ENCODE measurements at regions not wholly inside any gene's neighbourhood (a gene's known extent, or its start where the extent isn't known, plus 50 kb on each side); places are given as distances from the start of the nearest gene placed in this dataset.
"Not testable (repeated sequence)": the region's sequence is repeated elsewhere in the genome, so short reads cannot be mapped to it uniquely, and the experiment has no call there.

- DNase-seq (ENCODE audit: extremely low read depth in 1 of 11, low read depth in 9 of 11, low spot score in 4 of 11), result not testable (repeated sequence)
These were observed 627.6 kb upstream of the PCDH7 start for GRCh38 chr4:30092420-30093128.

GRCh38 chr4:30094887-30095286 lies 625.3 kb upstream of the PCDH7 start:
- DNase-seq (ENCODE audit: extremely low read depth in 1 of 11, low read depth in 9 of 11, low spot score in 4 of 11), result no peak

- no peak for DNase-seq (ENCODE audit: extremely low read depth in 1 of 11, low read depth in 9 of 11, low spot score in 4 of 11)
These were observed 616.7 kb upstream of the PCDH7 start for GRCh38 chr4:30103455-30103854.

GRCh38 chr4:30116401-30116800 lies 603.8 kb upstream of the PCDH7 start:
- DNase-seq (ENCODE audit: extremely low read depth in 1 of 11, low read depth in 9 of 11, low spot score in 4 of 11), result no peak

GRCh38 chr4:30117433-30117832 lies 602.7 kb upstream of the PCDH7 start:
- no peak for DNase-seq (ENCODE audit: extremely low read depth in 1 of 11, low read depth in 9 of 11, low spot score in 4 of 11)

GRCh38 chr4:30122711-30123110 lies 597.5 kb upstream of the PCDH7 start:
- DNase-seq (ENCODE audit: extremely low read depth in 1 of 11, low read depth in 9 of 11, low spot score in 4 of 11), result no peak

- DNase-seq (ENCODE audit: extremely low read depth in 1 of 11, low read depth in 9 of 11, low spot score in 4 of 11), result not testable (repeated sequence)
These were observed 595.5 kb upstream of the PCDH7 start for GRCh38 chr4:30124621-30125020.

GRCh38 chr4:30125868-30126267 lies 594.3 kb upstream of the PCDH7 start:
- no peak for DNase-seq (ENCODE audit: extremely low read depth in 1 of 11, low read depth in 9 of 11, low spot score in 4 of 11)

GRCh38 chr4:30126351-30126750 lies 593.8 kb upstream of the PCDH7 start:
- no peak for DNase-seq (ENCODE audit: extremely low read depth in 1 of 11, low read depth in 9 of 11, low spot score in 4 of 11)

- DNase-seq (ENCODE audit: extremely low read depth in 1 of 11, low read depth in 9 of 11, low spot score in 4 of 11), result not testable (repeated sequence)
These were observed 571.3 kb upstream of the PCDH7 start for GRCh38 chr4:30148828-30149227.

GRCh38 chr4:30149539-30149938 lies 570.6 kb upstream of the PCDH7 start:
- not testable (repeated sequence) for DNase-seq (ENCODE audit: extremely low read depth in 1 of 11, low read depth in 9 of 11, low spot score in 4 of 11)

GRCh38 chr4:30153427-30153826 lies 566.7 kb upstream of the PCDH7 start:
- no peak for DNase-seq (ENCODE audit: extremely low read depth in 1 of 11, low read depth in 9 of 11, low spot score in 4 of 11)

- DNase-seq (ENCODE audit: extremely low read depth in 1 of 11, low read depth in 9 of 11, low spot score in 4 of 11), result no peak
These were observed 560.0 kb upstream of the PCDH7 start for GRCh38 chr4:30160140-30160539.

GRCh38 chr4:30172416-30172815 lies 547.8 kb upstream of the PCDH7 start:
- DNase-seq (ENCODE audit: extremely low read depth in 1 of 11, low read depth in 9 of 11, low spot score in 4 of 11), result no peak

- no peak for DNase-seq (ENCODE audit: extremely low read depth in 1 of 11, low read depth in 9 of 11, low spot score in 4 of 11)
These were observed 538.7 kb upstream of the PCDH7 start for GRCh38 chr4:30181512-30181911.

GRCh38 chr4:30181918-30182317 lies 538.3 kb upstream of the PCDH7 start:
- no peak for DNase-seq (ENCODE audit: extremely low read depth in 1 of 11, low read depth in 9 of 11, low spot score in 4 of 11)

GRCh38 chr4:30182786-30183185 lies 537.4 kb upstream of the PCDH7 start:
- no peak for DNase-seq (ENCODE audit: extremely low read depth in 1 of 11, low read depth in 9 of 11, low spot score in 4 of 11)

GRCh38 chr4:30191902-30192301 lies 528.3 kb upstream of the PCDH7 start:
- DNase-seq (ENCODE audit: extremely low read depth in 1 of 11, low read depth in 9 of 11, low spot score in 4 of 11), result no peak

- no peak for DNase-seq (ENCODE audit: extremely low read depth in 1 of 11, low read depth in 9 of 11, low spot score in 4 of 11)
These were observed 512.8 kb upstream of the PCDH7 start for GRCh38 chr4:30207389-30207788.

- no peak for DNase-seq (ENCODE audit: extremely low read depth in 1 of 11, low read depth in 9 of 11, low spot score in 4 of 11)
These were observed 511.3 kb upstream of the PCDH7 start for GRCh38 chr4:30208731-30209435.

- not testable (repeated sequence) for DNase-seq (ENCODE audit: extremely low read depth in 1 of 11, low read depth in 9 of 11, low spot score in 4 of 11)
These were observed 504.2 kb upstream of the PCDH7 start for GRCh38 chr4:30215973-30216372.

All from renal cortex interstitium (tissue), 11 donors.